DMS 273 (cell line): ENCODE measurements at regions not wholly inside any gene's neighbourhood (a gene's known extent, or its start where the extent isn't known, plus 50 kb on each side); places are given as distances from the start of the nearest gene placed in this dataset.
A peak's percentile ranks its signal among the peaks of the same experiment; 100 is the strongest.
"Not testable (repeated sequence)": the region's sequence is repeated elsewhere in the genome, so short reads cannot be mapped to it uniquely, and the experiment has no call there.

ENCODE experiments used
- DNase-seq: peaks from one replicate; lab custom pipeline; 2025; ENCODE audit not compliant: unreplicated experiment; lab: John Stamatoyannopoulos, UW

DNA sequence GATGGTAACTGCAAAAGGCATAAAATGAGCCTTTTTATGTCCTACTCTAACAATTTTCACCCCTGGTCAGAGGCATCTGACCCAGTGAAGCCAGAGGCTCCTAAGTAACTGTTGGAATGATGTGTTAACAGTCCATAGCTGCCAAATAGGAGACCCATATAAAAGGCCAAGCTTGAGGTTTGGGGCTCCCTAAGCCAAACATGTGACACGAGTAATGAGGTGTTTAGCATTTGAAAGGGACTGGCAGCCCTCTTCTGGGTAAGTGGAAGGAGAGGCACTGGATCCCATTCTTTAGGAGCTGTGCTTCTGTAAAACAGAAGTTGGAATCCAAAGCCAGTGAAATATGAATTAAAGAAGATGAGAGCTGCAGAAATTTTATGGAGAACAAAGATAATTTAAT, 100.6 kb upstream of the PNPLA4 start:
- DNase-seq: no peak

DNA sequence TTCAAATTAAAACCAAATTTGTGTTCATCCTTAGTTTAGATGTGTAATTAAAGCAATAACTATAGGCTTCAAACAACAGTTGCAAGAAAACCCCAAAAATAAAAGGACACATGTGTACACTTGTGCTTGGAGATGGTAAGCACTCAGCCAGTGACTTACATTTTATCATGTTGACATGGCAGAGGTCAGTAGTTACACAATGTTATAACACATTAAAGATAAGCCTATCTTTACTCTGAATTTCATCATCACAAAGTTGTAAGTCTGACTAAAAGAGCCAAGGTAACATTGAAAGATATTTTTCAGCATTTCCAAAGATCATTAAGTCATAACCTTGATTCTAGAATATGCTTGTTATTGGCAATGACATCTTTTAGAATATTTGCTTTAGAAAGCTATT, 98.5 kb upstream of the PNPLA4 start:
- no peak for DNase-seq

DNA sequence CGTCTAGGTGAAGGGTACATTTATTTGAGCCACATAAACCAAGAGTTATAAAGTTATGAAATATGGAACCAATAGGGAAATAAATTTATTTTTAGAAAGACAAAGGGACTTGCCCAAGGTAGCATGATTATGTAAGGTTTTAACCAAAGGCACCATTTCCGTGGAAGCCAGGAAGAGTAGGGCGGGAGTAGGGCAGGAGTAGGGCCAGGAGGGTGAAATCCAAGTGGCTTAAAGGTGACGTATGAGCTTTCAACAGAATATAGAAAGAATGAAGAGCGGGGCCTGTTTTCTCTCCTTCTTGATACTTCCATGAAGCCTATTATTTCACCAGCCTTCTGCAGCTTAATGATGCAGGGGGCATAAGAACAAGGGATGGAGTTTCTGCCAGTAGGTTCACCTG, 91.7 kb upstream of the PNPLA4 start:
- DNase-seq: no peak

DNA sequence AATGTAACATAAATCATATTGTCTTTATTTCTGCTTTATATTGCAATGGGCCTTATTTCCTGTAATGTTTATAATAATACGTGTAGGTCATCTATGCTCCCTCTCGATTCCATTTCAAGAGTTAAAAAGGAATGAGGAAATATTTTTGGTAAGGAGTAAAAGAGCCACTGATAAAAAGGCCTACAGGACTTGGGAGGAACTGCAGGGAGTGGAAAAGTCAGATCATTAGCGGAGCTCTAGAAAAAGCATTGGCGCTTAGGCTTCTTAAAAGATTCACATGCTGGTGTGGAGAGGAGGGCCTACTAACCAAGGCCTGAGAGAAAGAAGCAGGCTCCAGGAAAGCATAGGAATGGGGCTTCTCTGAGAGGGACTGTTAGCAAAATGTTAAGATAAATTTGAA, 82.9 kb upstream of the PNPLA4 start:
- peak; percentile 12 for DNase-seq

DNA sequence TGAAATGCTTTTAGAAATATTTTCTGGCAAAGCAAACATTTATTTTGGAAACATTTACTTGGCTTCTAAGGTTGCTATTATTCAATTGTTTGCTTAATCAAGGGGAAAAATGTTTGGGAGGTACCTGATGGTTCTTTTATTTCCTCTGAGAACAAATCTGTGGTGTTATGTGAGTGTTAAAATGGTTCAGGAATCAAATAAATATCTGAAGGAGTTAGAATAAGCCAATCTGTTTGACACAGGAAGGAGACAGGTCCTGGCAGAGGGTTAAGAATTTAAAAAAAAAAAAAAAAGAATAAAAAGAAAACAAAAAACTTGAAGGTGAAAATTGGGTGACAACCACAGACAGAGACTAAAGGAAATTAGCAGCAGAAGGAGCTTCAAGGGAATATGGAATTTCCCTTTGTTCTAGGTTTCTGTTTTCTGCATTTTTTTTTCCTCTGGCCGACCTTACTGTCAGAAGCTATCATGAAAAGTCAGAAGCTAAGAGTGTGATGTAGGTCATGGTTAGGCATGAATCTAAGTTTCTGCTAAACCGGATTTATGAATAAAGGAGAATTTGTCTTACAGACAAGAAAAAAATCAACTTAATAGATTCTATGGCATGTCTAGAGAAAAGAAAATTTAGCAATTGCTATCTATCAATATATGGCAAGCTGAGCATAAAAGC, 78.6 kb upstream of the PNPLA4 start:
- DNase-seq: no peak

DNA sequence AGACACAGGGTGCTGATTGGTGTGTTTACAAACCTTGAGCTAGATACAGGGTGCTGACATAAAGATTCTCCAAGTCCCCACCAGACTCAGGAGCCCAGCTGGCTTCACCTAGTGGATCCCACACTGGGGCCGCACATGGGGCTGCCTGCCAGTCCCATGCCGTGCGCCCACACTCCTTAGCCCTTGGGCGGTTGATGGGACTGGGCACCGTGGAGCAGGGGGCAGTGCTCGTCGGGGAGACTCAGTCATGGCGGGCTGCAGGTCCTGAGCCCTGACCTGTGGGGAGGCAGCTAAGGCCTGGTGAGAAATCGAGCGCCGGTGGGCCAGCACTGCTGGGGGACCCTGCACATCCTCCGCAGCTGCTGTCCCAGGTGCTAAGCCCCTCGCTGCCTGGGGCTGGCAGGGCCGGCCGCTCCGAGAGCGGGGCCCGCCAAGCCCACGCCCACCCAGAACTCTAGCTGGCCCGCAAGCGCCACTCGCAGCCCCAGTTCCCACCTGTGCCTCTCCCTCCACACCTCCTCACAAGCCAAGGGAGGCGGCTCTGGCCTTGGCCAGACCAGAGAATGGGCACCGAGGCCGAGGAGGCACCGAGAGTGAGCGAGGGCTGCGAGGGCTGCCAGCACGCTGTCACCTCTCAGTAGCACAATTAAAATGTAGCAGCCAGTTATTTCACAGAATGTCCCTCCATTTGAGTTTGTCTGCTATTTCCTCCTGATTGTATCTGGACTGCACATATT, 76.1 kb upstream of the PNPLA4 start:
- no peak for DNase-seq

DNA sequence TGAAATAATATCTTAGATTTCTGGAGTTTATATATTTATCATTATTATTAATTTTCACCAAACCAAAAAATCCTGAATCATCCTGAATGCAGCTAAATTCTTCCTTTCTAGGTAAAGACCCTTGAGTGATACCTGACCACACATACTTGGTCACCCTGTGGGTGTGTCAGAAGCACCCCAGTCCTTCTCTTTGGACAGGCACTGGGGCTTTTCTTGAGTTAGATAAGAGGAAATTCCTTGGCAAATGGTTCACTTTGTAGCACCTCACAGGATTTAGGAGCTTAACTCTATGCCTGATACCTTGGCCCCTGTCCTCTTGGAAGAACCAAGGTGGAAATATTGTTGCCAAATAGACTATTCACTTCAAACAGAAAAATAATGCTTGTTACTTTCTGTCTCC, 69.6 kb upstream of the PNPLA4 start:
- no peak for DNase-seq

DNA sequence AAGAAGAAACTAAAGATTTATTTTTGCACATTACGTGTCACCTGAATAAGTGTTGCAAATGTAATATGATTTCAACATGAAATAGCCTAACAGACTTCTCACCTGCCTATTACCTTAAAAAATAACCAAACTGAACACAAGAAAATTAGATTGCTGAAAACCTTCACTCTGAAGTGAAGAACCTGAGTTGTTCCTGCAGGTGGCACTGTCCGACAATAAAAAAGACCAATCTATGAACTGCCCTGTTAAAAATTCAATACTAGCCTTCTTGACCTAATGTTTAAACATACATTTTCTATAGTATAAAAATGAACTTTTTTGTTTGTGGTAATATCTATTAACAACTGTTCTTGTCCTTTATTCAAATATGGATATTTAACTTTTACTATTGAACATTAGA, 69.2 kb upstream of the PNPLA4 start:
- peak; percentile 73 for DNase-seq

DNA sequence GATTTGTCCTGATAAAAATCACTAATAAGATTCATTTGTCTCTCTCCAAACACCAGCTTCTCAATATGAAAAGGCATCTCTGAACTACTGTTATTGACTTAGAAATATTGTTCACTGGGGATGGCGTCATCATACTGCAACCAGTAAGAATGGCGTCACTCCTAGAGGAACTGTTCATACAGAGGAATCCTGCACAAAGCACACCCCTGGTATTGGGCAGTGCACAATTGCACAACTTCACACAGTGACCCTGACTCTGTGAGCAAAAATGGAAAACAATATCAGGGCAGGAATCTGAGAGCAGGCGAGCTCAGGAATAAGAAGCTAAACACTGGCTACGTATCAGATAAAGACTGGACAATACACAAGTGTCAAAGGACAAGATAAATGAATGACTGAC, 66.7 kb upstream of the PNPLA4 start:
- no peak for DNase-seq

DNA sequence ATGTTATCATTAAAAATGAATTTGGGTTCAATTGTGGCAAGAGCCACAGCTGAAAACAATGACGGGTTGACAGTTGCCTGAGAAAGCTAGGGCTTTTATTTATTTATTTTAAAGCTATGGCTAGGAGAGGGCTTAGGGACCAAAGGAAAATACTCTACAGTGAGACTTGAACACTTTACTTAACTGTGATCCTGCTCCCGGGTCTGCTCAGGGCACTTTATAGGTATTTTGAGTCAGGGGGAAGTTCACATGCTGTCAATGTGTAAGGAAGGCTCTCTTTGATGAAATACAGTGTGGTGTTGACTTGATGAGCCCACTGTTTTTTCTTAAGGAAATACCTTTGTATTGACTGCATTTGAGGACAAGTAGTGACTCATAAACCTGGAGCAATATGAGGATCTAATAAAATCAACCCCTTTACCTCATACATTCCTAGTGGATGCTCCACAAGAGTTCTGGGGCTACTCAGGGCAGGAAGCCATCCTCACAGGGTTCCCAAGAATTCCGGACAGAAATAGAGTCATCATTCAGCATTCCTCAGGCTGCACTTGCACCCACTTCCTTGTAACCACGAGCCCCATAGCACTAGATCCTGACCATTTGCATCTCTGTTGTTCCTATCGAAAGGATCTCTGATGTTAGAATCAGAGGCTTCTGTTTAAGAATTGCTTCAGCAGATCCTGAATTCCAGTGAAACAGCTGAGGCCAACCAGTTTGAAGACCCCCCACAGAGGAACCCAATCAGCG, 61.0 kb upstream of the PNPLA4 start:
- not testable (repeated sequence) for DNase-seq

DNA sequence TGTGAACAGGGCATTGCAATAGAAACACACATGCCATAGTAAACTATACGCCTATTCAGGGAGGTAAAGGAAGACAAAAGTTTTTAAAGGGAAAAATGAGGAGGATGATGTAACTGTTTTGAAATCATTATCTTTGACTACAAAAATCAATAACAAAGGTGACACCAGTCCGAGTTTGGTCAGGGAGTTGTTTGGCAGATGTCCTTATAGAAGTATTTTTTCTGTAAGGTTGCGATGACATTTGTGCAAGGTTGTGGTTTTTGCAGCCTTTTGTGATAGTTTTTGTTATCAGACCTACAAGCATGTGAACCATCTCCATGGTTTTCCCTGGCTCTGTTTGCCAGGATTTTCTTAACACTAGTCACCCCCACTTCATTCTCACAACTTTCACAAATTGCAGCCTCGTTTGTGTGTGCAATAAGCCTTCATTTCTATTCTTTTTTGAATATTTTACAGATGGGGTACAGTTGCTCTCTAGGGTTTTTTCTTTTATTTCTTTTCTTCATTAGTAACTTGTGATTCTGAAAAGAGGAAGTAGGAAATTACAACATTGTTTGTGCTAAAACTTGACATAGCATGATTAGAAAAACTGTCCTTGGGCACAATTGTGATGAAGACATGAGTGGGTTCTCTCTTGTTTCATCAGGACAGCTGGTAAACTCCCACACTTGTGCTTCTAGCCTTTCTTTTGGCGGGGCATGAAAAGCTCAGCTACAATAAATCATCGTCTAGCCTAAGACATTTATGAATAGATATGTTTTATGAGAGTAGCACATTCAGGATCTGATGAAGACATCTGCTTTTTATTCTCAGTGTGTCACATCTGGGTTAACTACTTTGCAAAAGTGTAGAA, 60.2 kb upstream of the PNPLA4 start:
- DNase-seq: no peak

DNA sequence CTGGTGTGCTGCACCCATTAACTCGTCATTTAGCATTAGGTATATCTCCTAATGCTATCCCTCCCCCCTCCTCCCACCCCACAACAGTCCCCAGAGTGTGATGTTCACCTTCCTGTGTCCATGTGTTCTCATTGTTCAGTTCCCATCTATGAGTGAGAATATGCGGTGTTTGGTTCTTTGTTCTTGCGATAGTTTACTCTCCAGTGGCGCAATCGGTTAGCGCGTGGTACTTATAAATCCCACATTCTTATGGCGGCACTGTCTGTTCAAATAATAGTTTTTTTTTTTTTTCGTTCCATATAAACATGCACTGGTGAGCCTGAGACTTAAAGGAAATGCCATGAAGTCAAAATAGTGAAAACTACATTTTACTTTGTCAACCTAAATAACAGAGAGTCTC, 59.5 kb upstream of the PNPLA4 start:
- not testable (repeated sequence) for DNase-seq

DNA sequence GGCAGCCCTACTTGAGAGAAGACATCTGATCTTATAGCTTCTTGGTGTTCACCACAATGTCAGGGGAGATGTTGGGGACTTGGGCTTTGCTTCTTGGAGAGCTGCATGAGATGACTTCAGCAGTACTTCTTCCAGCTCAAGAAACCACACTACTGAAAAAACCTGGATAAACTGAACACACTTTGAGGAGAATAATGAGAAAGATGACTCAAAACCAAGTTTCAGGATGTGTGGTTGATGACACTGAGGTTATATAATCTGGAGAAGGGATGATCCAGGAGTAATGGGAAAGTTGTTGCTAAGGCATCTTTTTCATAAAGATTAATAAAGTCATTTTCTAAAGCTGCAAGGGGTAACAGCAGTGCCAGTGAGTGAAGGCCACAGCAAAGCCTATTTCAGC, 58.4 kb upstream of the PNPLA4 start:
- DNase-seq: no peak

DNA sequence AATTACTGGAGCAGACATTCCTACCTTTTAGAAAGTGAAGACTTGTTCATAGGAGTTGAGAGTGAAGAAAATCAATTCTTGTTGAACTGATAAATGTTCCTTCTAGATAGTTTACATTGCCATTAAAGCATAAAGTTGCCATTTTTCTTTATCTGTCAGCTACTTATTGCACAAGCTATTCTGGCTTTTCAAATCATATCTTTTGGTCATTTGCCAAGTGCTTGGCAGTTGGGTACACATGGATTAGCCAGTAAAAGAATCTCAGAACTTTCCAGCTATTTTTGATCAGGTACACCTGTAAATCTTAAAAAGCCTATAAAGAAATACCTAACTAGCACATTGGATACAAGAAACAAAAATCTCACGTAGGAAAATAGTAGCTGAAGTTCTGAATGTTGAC, 56.4 kb upstream of the PNPLA4 start:
- DNase-seq: no peak
